GM12878 (cell line): ENCODE measurements at regions not wholly inside any gene's neighbourhood (a gene's known extent, or its start where the extent isn't known, plus 50 kb on each side); places are given as distances from the start of the nearest gene placed in this dataset.

Experiments used
- ATAC-seq: fragments of 200-7000 bp; cut with Tn5 transposase; 3 replicates; pipeline ENCODE4 v1.9.1; 2020; ENCODE audit warnings: mild to moderate bottlenecking, moderate library complexity
- BruUV-seq: library from RNA; stranded (reverse); fragments of 400-500 nt; replicated peaks from 2 replicates; lab custom pipeline; 2021; lab: Mats Ljungman, UMichigan
- CTCF ChIA-PET: fragments of 300-600 bp; sonication (Branson Sonifier 250); formaldehyde crosslinking; extraction: SDS; loops from one replicate; lab custom pipeline; 2021; ENCODE audit warnings: inconsistent platforms; lab: Yijun Ruan, JAX
- POLR2A ChIA-PET: fragments of 350-600 bp; formaldehyde crosslinking; extraction: SDS; loops from one replicate; lab custom pipeline; 2021; ENCODE audit warnings: inconsistent platforms; lab: Charles Lee
- RAD21 ChIA-PET: fragments of 300-600 bp; sonication (Branson Sonifier 250); formaldehyde crosslinking; loops from one replicate; lab custom pipeline; 2023; ENCODE audit warnings: antibody characterized with exemption; ENCODE audit not compliant: unreplicated experiment; lab: Charles Lee
- SMC1A ChIA-PET: fragments of 300-600 bp; sonication (Branson Sonifier 250); formaldehyde crosslinking; loops from one replicate; lab custom pipeline; 2023; ENCODE audit not compliant: unreplicated experiment, uncharacterized antibody; lab: Charles Lee
- DNase-seq: peaks from one replicate; pipeline ENCODE4 v3.0.0-alpha.2; 2011; ENCODE audit warnings: low read depth, low spot score
- FAIRE-seq: peaks from 3 replicates; lab custom pipeline; 2011; peaks lifted over from hg19 to GRCh38; lab: Jason Lieb, UNC
- H2AFZ ChIP-seq: 2 replicates; pipeline ENCODE4 v1.6.0; 2011; ENCODE audit warnings: low read depth, low read length, control low read depth; ENCODE audit not compliant: control insufficient read depth
- H3K27ac ChIP-seq: 2 replicates; pipeline ENCODE4 v1.5.1; 2011; ENCODE audit warnings: control low read depth; ENCODE audit not compliant: control insufficient read depth, insufficient read depth
- H3K27me3 ChIP-seq, 2 experiments: replicated peaks in 1 of 2; 2 replicates each; pipeline versions ENCODE4 v1.6.0 to v1.6.1; 2011; ENCODE audit warnings: low read length in 1 of 2; ENCODE audit not compliant: control insufficient read depth in 2 of 2, insufficient read depth in 2 of 2
- H3K36me3 ChIP-seq, 2 experiments: 2 replicates each; pipeline ENCODE4 v1.5.1; 2011; ENCODE audit warnings: low read length in 1 of 2; ENCODE audit not compliant: control insufficient read depth in 2 of 2, insufficient read depth in 2 of 2
- H3K4me1 ChIP-seq: 2 replicates; pipeline ENCODE4 v1.6.1; 2011; ENCODE audit warnings: mild to moderate bottlenecking, low read length, moderate library complexity, mixed read lengths; ENCODE audit not compliant: control insufficient read depth, insufficient read depth
- H3K4me2 ChIP-seq: 2 replicates; pipeline ENCODE4 v1.6.0; 2011; ENCODE audit warnings: control low read depth; ENCODE audit not compliant: control insufficient read depth, insufficient read depth
- H3K4me3 ChIP-seq: fragments of 200-600 bp; sonication (generic); 2 replicates; pipeline ENCODE4 v1.5.1; 2016
- H3K79me2 ChIP-seq: 2 replicates; pipeline ENCODE4 v1.6.0; 2011; ENCODE audit warnings: low read length; ENCODE audit not compliant: control insufficient read depth, insufficient read depth
- H3K9ac ChIP-seq: 2 replicates; pipeline ENCODE4 v1.8.0; 2011; ENCODE audit warnings: low read length, control low read depth, mixed read lengths; ENCODE audit not compliant: control insufficient read depth, insufficient read depth
- H3K9me3 ChIP-seq: replicated peaks from 3 replicates; pipeline ENCODE4 v1.5.1; 2011; ENCODE audit warnings: mild to moderate bottlenecking, low read length; ENCODE audit not compliant: control insufficient read depth, insufficient read depth
- H4K20me1 ChIP-seq: 2 replicates; pipeline ENCODE4 v1.6.0; 2011; ENCODE audit not compliant: control insufficient read depth, insufficient read depth
- HCFC1 ChIP-seq: fragments of 150-350 bp; IDR thresholded peaks from 2 replicates; pipeline ENCODE4 v1.6.1; 2014; ENCODE audit warnings: low read length
- IRF4 ChIP-seq: IDR thresholded peaks from 2 replicates; pipeline ENCODE4 v1.6.1; 2011; ENCODE audit warnings: low read depth, low read length
- NFXL1 ChIP-seq: fragments of 450-650 bp; IDR thresholded peaks from 2 replicates; pipeline ENCODE4 v1.6.1; 2017; ENCODE audit warnings: antibody characterized with exemption, mild to moderate bottlenecking, borderline replicate concordance
- RCOR1 ChIP-seq: conservative IDR thresholded peaks from 2 replicates; pipeline ENCODE4 v1.6.1; 2012; ENCODE audit warnings: low read depth, low read length, improper control_type of control experiment
- STAT3 ChIP-seq: IDR thresholded peaks from 2 replicates; pipeline ENCODE4 v1.6.1; 2011; ENCODE audit warnings: low read depth, low read length, improper control_type of control experiment
- USF2 ChIP-seq: IDR thresholded peaks from 2 replicates; pipeline ENCODE4 v1.6.1; 2011; ENCODE audit warnings: low read depth, low read length, improper control_type of control experiment, borderline replicate concordance
- ZNF592 ChIP-seq: fragments of 450-650 bp; IDR thresholded peaks from 2 replicates; pipeline ENCODE4 v1.6.1; 2017; ENCODE audit warnings: mild to moderate bottlenecking, moderate library complexity
- in situ Hi-C: fragments of 300-500 bp; cut with MboI; formaldehyde crosslinking; loops from 9 replicates; pipeline ENCODE4 v1.14.3; 2018; ENCODE audit warnings: mixed read lengths
- intact Hi-C: fragments of 100-400 bp; cut with micrococcal nuclease; formaldehyde crosslinking; loops from one replicate; pipeline ENCODE4 v1.14.2; 2022; ENCODE audit not compliant: unreplicated experiment

- TF ChIP-seq RCOR1 (no peak), HCFC1 (no peak), ZNF592 (no peak)
Measured at GRCh38 chr2:153179808-153180207, 298.8 kb downstream of the RPRM start (continued).

GRCh38 chr2:153169609-153170008 is 309.0 kb downstream of the RPRM start:
- no peak overlapping the region for H3K9ac ChIP-seq
- ATAC-seq (no peak), FAIRE-seq (no peak), DNase-seq (no peak)
- no peaks in the 10 kb centered on the region for H4K20me1 ChIP-seq
- no peaks in the 10 kb centered on the region for H3K4me1 ChIP-seq
- no peak overlapping the region for H3K4me2 ChIP-seq
- ChIA-PET RAD21 (no interaction called here), SMC1A (interaction anchor here (1.2 kb wide), 1 partner anchor 63 kb away, joined by 3 read pairs; no protein-coding TSS in a partner anchor), CTCF (interaction anchor here (0.5 to 1.2 kb wide), 2 partner anchors 41 to 365 kb away, joined by 3 read pairs; no protein-coding TSS in a partner anchor), POLR2A (no interaction called here)
- TF ChIP-seq USF2 (no peak), IRF4 (no peak), NFXL1 (no peak), STAT3 (no peak)
- H3K9me3 ChIP-seq = no peaks in the 10 kb centered on the region
- in situ Hi-C loops (loop anchor here (10.0 kb wide), 1 partner anchor 345 kb away; no protein-coding TSS in a partner anchor), intact Hi-C loops (loop anchor here (10.0 kb wide), 1 partner anchor 1205 kb away; no protein-coding TSS in a partner anchor)
- H3K79me2 ChIP-seq = no peaks in the 10 kb centered on the region
- no peak overlapping the region for H3K4me3 ChIP-seq
- H3K27me3 ChIP-seq = no peaks in the 10 kb centered on the region; a peak in 1 of 4 replicates
- no peak overlapping the region for H3K27ac ChIP-seq
- no peak overlapping the region for H2AFZ ChIP-seq
- no TSS peak for BruUV-seq
- H3K36me3 ChIP-seq = no peaks in the 10 kb centered on the region
